SK-N-SH (cell line): ENCODE measurements at regions not wholly inside any gene's neighbourhood (a gene's known extent, or its start where the extent isn't known, plus 50 kb on each side); places are given as distances from the start of the nearest gene placed in this dataset.

ENCODE experiments used
- CTCF ChIA-PET: fragments of 300-600, 350-600 bp; formaldehyde crosslinking; extraction: SDS; loops from one replicate; lab custom pipeline; 2021; lab: Yijun Ruan, JAX
- POLR2A ChIA-PET: fragments of 350-600 bp; sonication (Branson Sonifier 250); formaldehyde crosslinking; extraction: SDS; loops from one replicate; lab custom pipeline; 2020; ENCODE audit warnings: antibody characterized with exemption, inconsistent platforms; lab: Yijun Ruan, JAX
- DNase-seq: peaks from one replicate; pipeline ENCODE4 v3.0.0; 2012
- H2AFZ ChIP-seq: fragments of 200-600 bp; sonication (generic); 2 replicates; pipeline ENCODE4 v1.8.1; 2016; ENCODE audit warnings: antibody characterized with exemption, mild to moderate bottlenecking, low read depth
- H3F3A ChIP-seq: fragments of 200-600 bp; sonication (generic); replicated peaks from 2 replicates; pipeline ENCODE3; 2016; ENCODE audit warnings: antibody characterized with exemption, mild to moderate bottlenecking; ENCODE audit not compliant: insufficient read depth
- H3K27ac ChIP-seq, 2 experiments: fragments of 200-500 bp in 1 of 2; fragments of 200-600 bp in 1 of 2; sonication (Bioruptor generic) in 1 of 2; sonication (generic), shearing (Covaris generic) in 1 of 2; 2 replicates each; pipeline versions ENCODE4 v1.5.1 to v1.6.1; 2014 to 2016; ENCODE audit warnings: low read depth in 2 of 2, inconsistent platforms in 1 of 2, low read length in 1 of 2, mild to moderate bottlenecking in 1 of 2, mixed read lengths in 1 of 2
- H3K27me3 ChIP-seq: fragments of 200-600 bp; sonication (generic), shearing (Covaris generic); 2 replicates; pipeline ENCODE4 v1.6.1; 2016; ENCODE audit warnings: mixed run types; ENCODE audit not compliant: insufficient read depth
- H3K36me3 ChIP-seq, 2 experiments: fragments of 200-500 bp in 1 of 2; fragments of 200-600 bp in 1 of 2; sonication (Bioruptor generic) in 1 of 2; sonication (generic) in 1 of 2; replicated peaks in 1 of 2; 2 replicates each; pipeline versions ENCODE3 to v1.5.1; 2014 to 2016; ENCODE audit warnings: low read length in 1 of 2, mild to moderate bottlenecking in 1 of 2; ENCODE audit not compliant: insufficient read depth in 2 of 2, control insufficient read depth in 1 of 2
- H3K4me1 ChIP-seq, 2 experiments: fragments of 200-500 bp in 1 of 2; fragments of 200-600 bp in 1 of 2; sonication (Bioruptor generic) in 1 of 2; sonication (generic), shearing (Covaris generic) in 1 of 2; 2 replicates each; pipeline versions ENCODE4 v1.5.1 to v1.6.1; 2014 to 2016; ENCODE audit warnings: low read depth in 1 of 2, low read length in 1 of 2, mixed run types in 1 of 2; ENCODE audit not compliant: insufficient read depth in 2 of 2, control insufficient read depth in 1 of 2
- H3K4me2 ChIP-seq: fragments of 200-600 bp; sonication (generic), shearing (Covaris generic); 2 replicates; pipeline ENCODE4 v1.6.1; 2017; ENCODE audit warnings: mixed run types
- H3K4me3 ChIP-seq, 2 experiments: fragments of 200-500 bp in 1 of 2; fragments of 200-600 bp in 1 of 2; sonication (Bioruptor generic) in 1 of 2; sonication (generic), shearing (Covaris generic) in 1 of 2; 2 replicates each; pipeline versions ENCODE4 v1.5.1 to v1.8.1; 2014 to 2016; ENCODE audit warnings: low read depth in 2 of 2, inconsistent platforms in 1 of 2, low read length in 1 of 2, mild to moderate bottlenecking in 1 of 2, mixed read lengths in 1 of 2, moderate library complexity in 1 of 2
- H3K79me2 ChIP-seq: fragments of 200-600 bp; sonication (generic); 2 replicates; pipeline ENCODE4 v1.8.1; 2017; ENCODE audit warnings: mild to moderate bottlenecking; ENCODE audit not compliant: insufficient read depth
- H3K9ac ChIP-seq: fragments of 200-600 bp; sonication (generic); 2 replicates; pipeline ENCODE4 v1.6.1; 2017; ENCODE audit warnings: mixed run types
- H3K9me2 ChIP-seq: fragments of 200-600 bp; sonication (generic); 2 replicates; pipeline ENCODE4 v1.6.1; 2017; ENCODE audit warnings: mixed run types
- H3K9me3 ChIP-seq: fragments of 200-600 bp; sonication (generic); 2 replicates; pipeline ENCODE4 v1.6.1; 2017; ENCODE audit warnings: mixed run types, mild to moderate bottlenecking, moderate library complexity
- H4K20me1 ChIP-seq: fragments of 200-600 bp; sonication (generic); 2 replicates; pipeline ENCODE4 v1.6.1; 2017; ENCODE audit warnings: mild to moderate bottlenecking, mixed run types; ENCODE audit not compliant: insufficient read depth
- CHD2 ChIP-seq: fragments of 150-350 bp; IDR thresholded peaks from 2 replicates; pipeline ENCODE4 v1.6.1; 2018; ENCODE audit warnings: low read length; ENCODE audit not compliant: partially characterized antibody
- CTCF ChIP-seq: fragments of 200-600 bp; sonication (generic); IDR thresholded peaks from 2 replicates; pipeline ENCODE4 v1.6.1; 2017; ENCODE audit warnings: antibody characterized with exemption, mild to moderate bottlenecking, moderate library complexity
- ELF1 ChIP-seq: IDR thresholded peaks from 2 replicates; pipeline ENCODE4 v1.4.0; 2012
- EP300 ChIP-seq, 2 experiments: IDR thresholded peaks; 2 replicates each; pipeline versions ENCODE4 v1.4.0 to v1.6.1; 2012; ENCODE audit warnings: borderline replicate concordance in 1 of 2, low read depth in 1 of 2, low read length in 1 of 2
- FOXJ3 ChIP-seq: sonication (generic); formaldehyde crosslinking; IDR thresholded peaks from 2 replicates; pipeline ENCODE4 v1.5.1; 2020; ENCODE audit warnings: mild to moderate bottlenecking, missing genetic modification reagents
- FOXM1 ChIP-seq: IDR thresholded peaks from 2 replicates; pipeline ENCODE4 v1.4.0; 2012; ENCODE audit warnings: low read depth, mild to moderate bottlenecking
- JUND ChIP-seq: IDR thresholded peaks from 2 replicates; pipeline ENCODE4 v1.4.0; 2012
- MEF2A ChIP-seq: IDR thresholded peaks from 2 replicates; pipeline ENCODE4 v1.4.0; 2012; ENCODE audit warnings: low read depth, borderline replicate concordance
- MXI1 ChIP-seq: IDR thresholded peaks from 2 replicates; pipeline ENCODE4 v1.6.1; 2012; ENCODE audit warnings: mild to moderate bottlenecking, low read depth, low read length, improper control_type of control experiment
- NFIC ChIP-seq: IDR thresholded peaks from 2 replicates; pipeline ENCODE4 v1.4.0; 2012; ENCODE audit warnings: borderline replicate concordance
- RAD21 ChIP-seq: IDR thresholded peaks from 2 replicates; pipeline ENCODE4 v1.6.1; 2012; ENCODE audit warnings: mild to moderate bottlenecking, low read length
- RCOR1 ChIP-seq: fragments of 150-350 bp; IDR thresholded peaks from 2 replicates; pipeline ENCODE4 v1.6.1; 2017; ENCODE audit warnings: antibody characterized with exemption, low read length
- REST ChIP-seq: IDR thresholded peaks from 2 replicates; pipeline ENCODE4 v1.6.1; 2012; ENCODE audit warnings: mild to moderate bottlenecking, low read depth, low read length, moderate library complexity
- YY1 ChIP-seq: IDR thresholded peaks from 2 replicates; pipeline ENCODE4 v1.4.0; 2012; ENCODE audit warnings: low read depth, mild to moderate bottlenecking
- WGBS: methylation state at CpG from one replicate; pipeline ENCODE4 v1.1.6; 2017; ENCODE audit warnings: low lambda C conversion rate; 5-methylcytosine and 5-hydroxymethylcytosine counted together
- small RNA-seq, 7 experiments: library from RNA; depleted of rRNA; stranded (forward); fragments of <200 nt; gene quantifications; one replicate each; pipeline ENCODE3, GENCODE V24; 2012

- no peaks in the 10 kb centered on the region for H4K20me1 ChIP-seq
- WGBS = 33% methylated on average over 3 of the region's 3 CpGs
- no peaks in the 10 kb centered on the region for H3K9me2 ChIP-seq
- peak; percentile 77 for TF ChIP-seq FOXJ3 (CRISPR knock-in tag)
- no peak for TF ChIP-seq FOXM1
- no peak for TF ChIP-seq JUND
- peak in 1 of 2 experiments; percentile 7; a peak in 1 of 4 replicates for TF ChIP-seq EP300 (IDR thresholded peaks at IDR 0.05; ENCODE audit: borderline replicate concordance in 1 of 2, low read depth in 1 of 2, low read length in 1 of 2)
- peak; percentile 30; the same call in 1 of the 2 replicates for TF ChIP-seq RCOR1
- TF ChIP-seq CHD2 = no peak
- no peak overlapping the region for H3K4me3 ChIP-seq
- peak overlapping the region in 1 of 2 experiments; percentile 56; a peak in 2 of 4 replicates for H3K27ac ChIP-seq
- no peaks in the 10 kb centered on the region for H3F3A ChIP-seq
- no peak overlapping the region for H3K9ac ChIP-seq
- POLR2A ChIA-PET = no interaction called here
- H2AFZ ChIP-seq = no peak overlapping the region
- H3K9me3 ChIP-seq = no peaks in the 10 kb centered on the region
- H3K4me1 ChIP-seq = peaks cover 0 to 16% of the 10 kb centered on the region in 2 experiments; a peak in 1 of 4 replicates
- peaks cover 15% of the 10 kb centered on the region; the same call in 1 of the 2 replicates for H3K27me3 ChIP-seq
- no peaks in the 10 kb centered on the region for H3K79me2 ChIP-seq
- CTCF ChIA-PET = interaction anchor here (1.0 to 3.0 kb wide), 4 partner anchors 9 to 246 kb away, joined by 3 to 16 read pairs (median 6); no protein-coding TSS in a partner anchor
- H3K4me2 ChIP-seq = no peak overlapping the region
- DNase-seq = peak; percentile 63
- H3K36me3 ChIP-seq = no peaks in the 10 kb centered on the region
These were observed 57.1 kb upstream of the KLHL29 start for GRCh38 chr2:23327887-23328286.

- TF ChIP-seq CTCF (peak; percentile 24; the same call in 1 of the 2 replicates), MEF2A (no peak), NFIC (no peak), MXI1 (no peak), REST (peak; percentile 93), ELF1 (no peak), YY1 (no peak), RAD21 (peak; percentile 17; the same call in 1 of the 2 replicates)
- TF ChIP-seq, all 33 proteins: peak for 3
- Histone ChIP-seq H2AFZ (no peak overlapping the region), H3K9ac (no peak overlapping the region), H3K4me2 (no peak overlapping the region), H3F3A (no peaks in the 10 kb centered on the region), H3K79me2 (no peaks in the 10 kb centered on the region), H3K9me2 (no peaks in the 10 kb centered on the region), H3K4me3 (no peak overlapping the region), H3K36me3 (no peaks in the 10 kb centered on the region), H3K9me3 (no peaks in the 10 kb centered on the region), H3K27me3 (peaks cover 15% of the 10 kb centered on the region; the same call in 1 of the 2 replicates), H4K20me1 (no peaks in the 10 kb centered on the region), H3K4me1 (peaks cover 0 to 16% of the 10 kb centered on the region in 2 experiments; a peak in 1 of 4 replicates), H3K27ac (no peak overlapping the region)
- ChIA-PET POLR2A (no interaction called here), CTCF (interaction anchor here (0.9 to 2.2 kb wide), 4 partner anchors 9 to 21 kb away, joined by 3 to 8 read pairs (median 4); no protein-coding TSS in a partner anchor)
- no peak for DNase-seq
- 56% methylated on average over 5 of the region's 5 CpGs for WGBS
These were observed 54.8 kb upstream of the KLHL29 start for GRCh38 chr2:23330214-23330613.

Small RNA genes lying in the stretch of these regions (small RNA-seq; reads per million reads assigned to genes)
- gene AC099799.1 (0 to 9.0 (median 0) reads per million in 7 experiments), gene RN7SL117P (0 reads per million in 7 experiments), gene RNA5SP87 (0 to 0.64 (median 0) reads per million in 7 experiments)
